K562 (cell line): ENCODE measurements at regions not wholly inside any gene's neighbourhood (a gene's known extent, or its start where the extent isn't known, plus 50 kb on each side); places are given as distances from the start of the nearest gene placed in this dataset.

Experiments
- ATAC-seq: fragments of 200-7000 bp; cut with Tn5 transposase; 3 replicates; pipeline ENCODE4 v1.9.1; 2020; ENCODE audit warnings: moderate library complexity
- BruUV-seq: library from RNA; stranded (reverse); fragments of 400-500 nt; replicated peaks from 2 replicates; lab custom pipeline; 2021; lab: Mats Ljungman, UMichigan
- CTCF ChIA-PET: fragments of 300-600 bp; formaldehyde crosslinking; extraction: SDS; loops from one replicate; lab custom pipeline; 2021; ENCODE audit warnings: low intra/inter-chr PET ratio; lab: Yijun Ruan, JAX
- POLR2A ChIA-PET: fragments of 300-600, 350-650 bp; sonication (Branson Sonifier 250); formaldehyde crosslinking; extraction: SDS; loops from one replicate; lab custom pipeline; 2021; ENCODE audit warnings: antibody characterized with exemption, inconsistent platforms; lab: Yijun Ruan, JAX
- DNase-seq, 4 experiments: peaks; one replicate each; pipeline versions ENCODE4 v3.0.0 to v3.0.0-alpha.2; 2011 to 2018; ENCODE audit warnings: low spot score in 3 of 4, mixed read lengths in 3 of 4; ENCODE audit errors: extremely low read depth in 1 of 4
- FAIRE-seq: peaks from 2 replicates; lab custom pipeline; 2011; peaks lifted over from hg19 to GRCh38; lab: Jason Lieb, UNC
- H2AFZ ChIP-seq: 2 replicates; pipeline ENCODE4 v1.6.0; 2011; ENCODE audit warnings: low read depth, low read length, control low read depth, inconsistent platforms
- H3K27ac ChIP-seq: fragments of 200-600 bp; 3 replicates; pipeline ENCODE4 v1.8.0; 2011; ENCODE audit warnings: low read depth, mild to moderate bottlenecking, control low read depth, inconsistent platforms, low read length, moderate library complexity, mixed read lengths; ENCODE audit errors: extremely low read depth
- H3K27me3 ChIP-seq, 2 experiments: fragments of 300-600 bp in 1 of 2; 2 replicates in 1 of 2; 3 replicates in 1 of 2; pipeline versions ENCODE4 v1.6.0 to v1.8.0; 2011; ENCODE audit warnings: inconsistent platforms in 2 of 2, low read length in 2 of 2, mild to moderate bottlenecking in 1 of 2, mixed read lengths in 1 of 2, moderate library complexity in 1 of 2; ENCODE audit not compliant: control insufficient read depth in 2 of 2, insufficient read depth in 2 of 2
- H3K36me3 ChIP-seq: fragments of 300-600 bp; 3 replicates; pipeline ENCODE4 v1.8.0; 2011; ENCODE audit warnings: mild to moderate bottlenecking, low read length, inconsistent platforms; ENCODE audit not compliant: control insufficient read depth, insufficient read depth
- H3K4me1 ChIP-seq, 2 experiments: fragments of 200-600 bp in 1 of 2; replicated peaks in 1 of 2; 2 replicates in 1 of 2; 3 replicates in 1 of 2; pipeline versions ENCODE4 v1.5.1 to v1.8.0; 2011; ENCODE audit warnings: inconsistent platforms in 2 of 2, low read length in 2 of 2, mild to moderate bottlenecking in 1 of 2, mixed read lengths in 1 of 2, moderate library complexity in 1 of 2; ENCODE audit not compliant: control insufficient read depth in 2 of 2, insufficient read depth in 2 of 2
- H3K4me2 ChIP-seq: 2 replicates; pipeline ENCODE4 v1.6.1; 2011; ENCODE audit warnings: low read length, control low read depth, inconsistent platforms, mixed read lengths; ENCODE audit not compliant: insufficient read depth
- H3K4me3 ChIP-seq: fragments of 200-600 bp; sonication (generic), shearing (Covaris generic); 2 replicates; pipeline ENCODE4 v1.5.1; 2016; ENCODE audit warnings: control low read depth, inconsistent platforms
- H3K79me2 ChIP-seq: fragments of 200-600 bp; 3 replicates; pipeline ENCODE4 v1.8.0; 2011; ENCODE audit warnings: low read length, inconsistent platforms; ENCODE audit not compliant: control insufficient read depth, insufficient read depth
- H3K9ac ChIP-seq, 2 experiments: 2 replicates each; pipeline versions ENCODE4 v1.6.0 to v1.6.1; 2011; ENCODE audit warnings: low read depth in 2 of 2, low read length in 2 of 2, control low read depth in 1 of 2, inconsistent platforms in 1 of 2, mild to moderate bottlenecking in 1 of 2, mixed read lengths in 1 of 2; ENCODE audit not compliant: insufficient read depth in 1 of 2
- H3K9me1 ChIP-seq: one replicate; pipeline ENCODE4 v1.6.0; 2011; ENCODE audit warnings: inconsistent platforms, mild to moderate bottlenecking, low read length, moderate library complexity; ENCODE audit not compliant: control insufficient read depth, insufficient read depth
- H3K9me3 ChIP-seq: replicated peaks from 2 replicates; pipeline ENCODE4 v1.5.1; 2011; ENCODE audit warnings: low read depth, low read length, inconsistent platforms; ENCODE audit not compliant: control insufficient read depth, insufficient read depth
- H4K20me1 ChIP-seq: replicated peaks from 2 replicates; pipeline ENCODE4 v1.6.1; 2011; ENCODE audit warnings: low read length, inconsistent platforms, mixed read lengths; ENCODE audit not compliant: control insufficient read depth, insufficient read depth
- ADNP ChIP-seq: fragments of 200-800 bp; sonication (Bioruptor generic); IDR thresholded peaks from 2 replicates; pipeline ENCODE4 v1.6.1; 2016; ENCODE audit warnings: missing genetic modification characterization, missing compliant biosample characterization
- GATAD2B ChIP-seq: fragments of 450-650 bp; IDR thresholded peaks from 2 replicates; pipeline ENCODE4 v1.6.1; 2017; ENCODE audit warnings: mild to moderate bottlenecking, borderline replicate concordance
- RHOXF2B ChIP-seq: fragments of 250-450 bp; sonication (Bioruptor Pico); conservative IDR thresholded peaks from 2 replicates; pipeline ENCODE4 v1.5.1; 2021
- ZNF699 ChIP-seq: fragments of 250-450 bp; sonication (Bioruptor Pico); IDR thresholded peaks from 2 replicates; pipeline ENCODE4 v1.8.0; 2021; ENCODE audit warnings: mild to moderate bottlenecking, moderate library complexity; ENCODE audit not compliant: insufficient replicate concordance
- WGBS: fragments of 100-300 bp; shearing (Covaris generic); methylation state at CpG from one replicate; pipeline ENCODE4 v1.1.6; 2016; ENCODE audit warnings: low coverage, mixed read lengths; ENCODE audit not compliant: insufficient coverage; ENCODE audit errors: missing lambda C conversion rate; 5-methylcytosine and 5-hydroxymethylcytosine counted together
- in situ Hi-C: fragments of 300-500 bp; cut with MboI; formaldehyde crosslinking; loops from 4 replicates; pipeline ENCODE4 v1.15.0; 2018; ENCODE audit warnings: inconsistent platforms, mixed read lengths
- intact Hi-C: fragments of 100-400 bp; cut with micrococcal nuclease; formaldehyde crosslinking; loops from 2 replicates; pipeline ENCODE4 v1.14.2; 2022
- TF ChIP-seq, protein P1 (sequence below): fragments of 450-650 bp; formaldehyde crosslinking; IDR thresholded peaks from 2 replicates; pipeline ENCODE4 v1.4.0; 2022; ENCODE audit warnings: missing genetic modification characterization
- TF ChIP-seq, protein P2 (sequence below): fragments of 450-650 bp; IDR thresholded peaks from 2 replicates; pipeline ENCODE4 v1.6.1; 2016; ENCODE audit warnings: low read depth, mild to moderate bottlenecking, moderate library complexity

DNA sequence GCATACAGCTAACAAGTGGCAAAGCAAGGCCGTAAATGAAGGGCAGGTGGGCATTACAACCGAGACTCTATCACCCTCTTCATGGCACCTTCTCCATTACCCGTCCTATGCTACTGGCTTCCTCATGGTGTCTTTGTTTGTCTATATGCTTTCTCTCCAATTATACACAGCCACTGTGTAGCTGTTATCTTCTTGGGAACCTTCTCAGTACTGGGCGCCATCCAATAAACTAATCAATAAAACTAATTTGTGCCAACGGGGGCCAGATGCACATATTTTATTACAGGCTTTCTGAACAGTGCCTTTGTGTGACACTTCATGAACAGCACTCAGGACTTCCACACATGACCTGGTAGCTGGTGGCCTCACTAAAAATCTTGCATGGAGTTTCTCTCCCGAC lies 149.8 kb upstream of the PCSK2 start:
- no peak overlapping the region for H3K4me3 ChIP-seq
- TF ChIP-seq GATAD2B = no peak
- TF ChIP-seq ZNF699 (CRISPR knock-in tag) = no peak
- no peak for TF ChIP-seq ADNP
- TF ChIP-seq, protein P1, sequence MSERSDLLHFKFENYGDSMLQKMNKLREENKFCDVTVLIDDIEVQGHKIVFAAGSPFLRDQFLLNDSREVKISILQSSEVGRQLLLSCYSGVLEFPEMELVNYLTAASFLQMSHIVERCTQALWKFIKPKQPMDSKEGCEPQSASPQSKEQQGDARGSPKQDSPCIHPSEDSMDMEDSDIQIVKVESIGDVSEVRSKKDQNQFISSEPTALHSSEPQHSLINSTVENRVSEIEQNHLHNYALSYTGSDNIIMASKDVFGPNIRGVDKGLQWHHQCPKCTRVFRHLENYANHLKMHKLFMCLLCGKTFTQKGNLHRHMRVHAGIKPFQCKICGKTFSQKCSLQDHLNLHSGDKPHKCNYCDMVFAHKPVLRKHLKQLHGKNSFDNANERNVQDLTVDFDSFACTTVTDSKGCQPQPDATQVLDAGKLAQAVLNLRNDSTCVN (CRISPR knock-in tag) = no peak
- no peak for TF ChIP-seq RHOXF2B (CRISPR knock-in tag)
- TF ChIP-seq, all 486 proteins: peak for 0
- in situ Hi-C loops = no loop called here
- H3K9ac ChIP-seq = no peak overlapping the region
- no TSS peak for BruUV-seq
- DNase-seq (no peak), ATAC-seq (no peak), FAIRE-seq (no peak)
- no peak overlapping the region for H2AFZ ChIP-seq
- 0% methylated on average over 6 of the region's 6 CpGs for WGBS
- ChIA-PET CTCF (no interaction called here), POLR2A (no interaction called here)
- no peaks in the 10 kb centered on the region for H3K27me3 ChIP-seq
- no peaks in the 10 kb centered on the region for H3K36me3 ChIP-seq
- intact Hi-C loops = no loop called here
- no peaks in the 10 kb centered on the region for H3K9me1 ChIP-seq
- no peak overlapping the region for H3K27ac ChIP-seq
- no peaks in the 10 kb centered on the region for H3K4me1 ChIP-seq
- H3K9me3 ChIP-seq = no peaks in the 10 kb centered on the region
- H4K20me1 ChIP-seq = no peaks in the 10 kb centered on the region
- H3K4me2 ChIP-seq = no peak overlapping the region
- H3K79me2 ChIP-seq = no peaks in the 10 kb centered on the region

DNA sequence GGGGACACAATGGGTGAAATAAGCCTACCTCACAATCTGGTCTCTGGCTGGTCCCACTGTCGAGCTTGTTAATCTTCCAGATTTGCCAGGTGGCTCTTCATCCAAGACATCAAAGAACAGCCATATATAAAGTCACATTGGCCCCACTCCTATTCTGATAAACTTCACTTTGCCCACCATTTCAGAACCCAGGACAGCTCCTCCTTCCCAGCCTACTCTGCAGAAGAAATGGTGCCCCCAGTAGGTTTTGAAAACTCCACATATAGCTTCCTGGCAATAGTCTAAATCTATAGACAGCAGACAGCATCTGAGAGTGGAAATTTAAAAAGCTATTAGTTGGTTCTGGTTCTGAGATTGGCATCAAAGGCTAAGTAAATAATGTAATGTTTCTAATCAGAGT lies 143.1 kb upstream of the PCSK2 start:
- Histone ChIP-seq H3K9me1 (no peaks in the 10 kb centered on the region), H3K4me3 (no peak overlapping the region), H3K79me2 (no peaks in the 10 kb centered on the region), H3K9ac (no peak overlapping the region), H3K27ac (no peak overlapping the region), H3K27me3 (no peaks in the 10 kb centered on the region), H3K4me1 (no peaks in the 10 kb centered on the region), H3K9me3 (no peaks in the 10 kb centered on the region), H4K20me1 (no peaks in the 10 kb centered on the region), H3K36me3 (no peaks in the 10 kb centered on the region), H3K4me2 (no peak overlapping the region), H2AFZ (no peak overlapping the region)
- 0% methylated on average over 1 of the region's 1 CpG for WGBS
- ATAC-seq (no peak), DNase-seq (peak in 1 of 4 experiments; percentile 0), FAIRE-seq (no peak)
- no TSS peak for BruUV-seq
- CTCF ChIA-PET = no interaction called here
- in situ Hi-C loops (no loop called here), intact Hi-C loops (no loop called here)
- POLR2A ChIA-PET = no interaction called here
- TF ChIP-seq, protein P2, sequence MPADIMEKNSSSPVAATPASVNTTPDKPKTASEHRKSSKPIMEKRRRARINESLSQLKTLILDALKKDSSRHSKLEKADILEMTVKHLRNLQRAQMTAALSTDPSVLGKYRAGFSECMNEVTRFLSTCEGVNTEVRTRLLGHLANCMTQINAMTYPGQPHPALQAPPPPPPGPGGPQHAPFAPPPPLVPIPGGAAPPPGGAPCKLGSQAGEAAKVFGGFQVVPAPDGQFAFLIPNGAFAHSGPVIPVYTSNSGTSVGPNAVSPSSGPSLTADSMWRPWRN = no peak
